HG02623 (cell line): ENCODE measurements at regions not wholly inside any gene's neighbourhood (a gene's known extent, or its start where the extent isn't known, plus 50 kb on each side); places are given as distances from the start of the nearest gene placed in this dataset.

ENCODE experiments used
- ATAC-seq: cut with Tn5 transposase; IDR thresholded peaks from one replicate; pipeline ENCODE4 v1.9.1; 2021; ENCODE audit warnings: moderate library complexity; ENCODE audit not compliant: unreplicated experiment

- no peak for ATAC-seq
Observed at GRCh38 chr4:37058826-37059225, 185.7 kb upstream of the NWD2 start.

- ATAC-seq: no peak
Observed at GRCh38 chr4:37066159-37066558, 178.4 kb upstream of the NWD2 start.

- no peak for ATAC-seq
Observed at GRCh38 chr4:37068580-37068979, 176.0 kb upstream of the NWD2 start.

- no peak for ATAC-seq
Observed at GRCh38 chr4:37070041-37070440, 174.5 kb upstream of the NWD2 start.

- ATAC-seq: no peak
Observed at GRCh38 chr4:37071576-37071975, 173.0 kb upstream of the NWD2 start.

- ATAC-seq: no peak
Observed at GRCh38 chr4:37073226-37073840, 171.2 kb upstream of the NWD2 start.

- no peak for ATAC-seq
Observed at GRCh38 chr4:37082912-37083311, 161.6 kb upstream of the NWD2 start.

GRCh38 chr4:37095925-37096324, 148.6 kb upstream of the NWD2 start:
- ATAC-seq: no peak

- ATAC-seq: no peak
Observed at GRCh38 chr4:37101182-37101581, 143.4 kb upstream of the NWD2 start.

GRCh38 chr4:37101686-37102085, 142.9 kb upstream of the NWD2 start:
- no peak for ATAC-seq

GRCh38 chr4:37109756-37110155, 134.8 kb upstream of the NWD2 start:
- ATAC-seq: no peak

GRCh38 chr4:37124800-37125199, 119.7 kb upstream of the NWD2 start:
- ATAC-seq: no peak

- no peak for ATAC-seq
Observed at GRCh38 chr4:37126051-37126450, 118.5 kb upstream of the NWD2 start.

GRCh38 chr4:37130465-37130864, 114.1 kb upstream of the NWD2 start:
- ATAC-seq: no peak

- no peak for ATAC-seq
Observed at GRCh38 chr4:37132351-37132974, 112.1 kb upstream of the NWD2 start.

GRCh38 chr4:37132975-37133360, 111.6 kb upstream of the NWD2 start:
- ATAC-seq: no peak

GRCh38 chr4:37138019-37138653, 106.4 kb upstream of the NWD2 start:
- ATAC-seq: peak; percentile 82

GRCh38 chr4:37138789-37139188, 105.8 kb upstream of the NWD2 start:
- ATAC-seq: no peak

GRCh38 chr4:37139987-37140386, 104.6 kb upstream of the NWD2 start:
- ATAC-seq: no peak

- ATAC-seq: no peak
Observed at GRCh38 chr4:37146260-37146659, 98.3 kb upstream of the NWD2 start.

GRCh38 chr4:37157476-37158167, 86.9 kb upstream of the NWD2 start:
- no peak for ATAC-seq

- no peak for ATAC-seq
Observed at GRCh38 chr4:37160653-37161052, 83.9 kb upstream of the NWD2 start.
